Epithelial cell of proximal tubule (primary cell): ENCODE measurements at regions not wholly inside any gene's neighbourhood (a gene's known extent, or its start where the extent isn't known, plus 50 kb on each side); places are given as distances from the start of the nearest gene placed in this dataset.

Source experiments
- DNase-seq: peaks from one replicate; pipeline ENCODE4 v3.0.0-alpha.2; 2011; ENCODE audit warnings: low read depth
- H3K4me3 ChIP-seq: 2 replicates; pipeline ENCODE4 v1.5.1; 2011; ENCODE audit warnings: low read depth, mild to moderate bottlenecking, low read length
- CTCF ChIP-seq: conservative IDR thresholded peaks from 2 replicates; pipeline ENCODE4 v1.5.1; 2012; ENCODE audit warnings: low read depth, mild to moderate bottlenecking, low read length

GRCh38 chr5:169416583-169417196, 115.8 kb upstream of the SLIT3 start:
- no peak for TF ChIP-seq CTCF
- no peak for DNase-seq
- no peak overlapping the region for H3K4me3 ChIP-seq

- H3K4me3 ChIP-seq: no peak overlapping the region
- no peak for TF ChIP-seq CTCF
- DNase-seq: no peak
These were observed 115.0 kb upstream of the SLIT3 start for GRCh38 chr5:169415948-169416347.

- no peak overlapping the region for H3K4me3 ChIP-seq
- no peak for TF ChIP-seq CTCF
- DNase-seq: no peak
These were observed 114.4 kb upstream of the SLIT3 start for GRCh38 chr5:169415371-169415770.

GRCh38 chr5:169413416-169413815, 112.5 kb upstream of the SLIT3 start:
- TF ChIP-seq CTCF: no peak
- no peak for DNase-seq
- no peak overlapping the region for H3K4me3 ChIP-seq

GRCh38 chr5:169412831-169413230, 111.9 kb upstream of the SLIT3 start:
- no peak overlapping the region for H3K4me3 ChIP-seq
- DNase-seq: no peak
- no peak for TF ChIP-seq CTCF

GRCh38 chr5:169411786-169412430, 111.0 kb upstream of the SLIT3 start:
- TF ChIP-seq CTCF: no peak
- H3K4me3 ChIP-seq: no peak overlapping the region
- no peak for DNase-seq

GRCh38 chr5:169410996-169411783, 110.3 kb upstream of the SLIT3 start:
- no peak for TF ChIP-seq CTCF
- no peak for DNase-seq

More at GRCh38 chr5:169410996-169411783, 110.3 kb upstream of the SLIT3 start:
- no peak overlapping the region for H3K4me3 ChIP-seq
